ENCODE measurements at regions not wholly inside any gene's neighbourhood (a gene's known extent, or its start where the extent isn't known, plus 50 kb on each side); places are given as distances from the start of the nearest gene placed in this dataset.
A peak's percentile ranks its signal among the peaks of the same experiment; 100 is the strongest.

- Mint-ChIP-seq H3K4me3 (no peak overlapping the region), H3K9me3 (peaks cover 12% of the 10 kb centered on the region), H3K27me3 (ENCODE audit: low read depth) (no peaks in the 10 kb centered on the region), H3K27ac (no peak overlapping the region), H3K36me3 (ENCODE audit: low read depth) (peaks cover 6% of the 10 kb centered on the region), H3K4me1 (no peaks in the 10 kb centered on the region)
- no peak for TF ChIP-seq CTCF (IDR thresholded peaks at IDR 0.05; ENCODE audit: unreplicated experiment in 3 of 3)
Measured at GRCh38 chr2:7767902-7768301, 850.7 kb downstream of the RNF144A start.

- TF ChIP-seq CTCF (IDR thresholded peaks at IDR 0.05; ENCODE audit: unreplicated experiment in 3 of 3), result no peak
- H3K4me1 Mint-ChIP-seq, result no peaks in the 10 kb centered on the region
- no peaks in the 10 kb centered on the region for H3K9me3 Mint-ChIP-seq
- no peak overlapping the region for H3K27ac Mint-ChIP-seq
- H3K36me3 Mint-ChIP-seq (ENCODE audit: low read depth), result no peaks in the 10 kb centered on the region
- no peak overlapping the region for H3K4me3 Mint-ChIP-seq
- peaks cover 9% of the 10 kb centered on the region for H3K27me3 Mint-ChIP-seq (ENCODE audit: low read depth)
Measured at GRCh38 chr2:7771781-7772180, 854.6 kb downstream of the RNF144A start.

GRCh38 chr2:7773362-7774360 is 856.4 kb downstream of the RNF144A start:
- Mint-ChIP-seq H3K27me3 (ENCODE audit: low read depth) (peaks cover 9% of the 10 kb centered on the region), H3K27ac (no peak overlapping the region), H3K4me1 (no peaks in the 10 kb centered on the region), H3K9me3 (no peaks in the 10 kb centered on the region), H3K36me3 (ENCODE audit: low read depth) (no peaks in the 10 kb centered on the region), H3K4me3 (no peak overlapping the region)
- no peak for TF ChIP-seq CTCF (IDR thresholded peaks at IDR 0.05; ENCODE audit: unreplicated experiment in 3 of 3)

- no peaks in the 10 kb centered on the region for H3K9me3 Mint-ChIP-seq
- no peaks in the 10 kb centered on the region for H3K4me1 Mint-ChIP-seq
- no peaks in the 10 kb centered on the region for H3K36me3 Mint-ChIP-seq (ENCODE audit: low read depth)
- TF ChIP-seq CTCF (IDR thresholded peaks at IDR 0.05; ENCODE audit: unreplicated experiment in 3 of 3), result no peak
- H3K27ac Mint-ChIP-seq, result no peak overlapping the region
- H3K4me3 Mint-ChIP-seq, result no peak overlapping the region
- H3K27me3 Mint-ChIP-seq (ENCODE audit: low read depth), result peaks cover 9% of the 10 kb centered on the region
Measured at GRCh38 chr2:7774481-7774880, 857.3 kb downstream of the RNF144A start.

- no peaks in the 10 kb centered on the region for H3K36me3 Mint-ChIP-seq (ENCODE audit: low read depth)
- no peak for TF ChIP-seq CTCF (IDR thresholded peaks at IDR 0.05; ENCODE audit: unreplicated experiment in 3 of 3)
- no peak overlapping the region for H3K4me3 Mint-ChIP-seq
- peaks cover 9% of the 10 kb centered on the region for H3K27me3 Mint-ChIP-seq (ENCODE audit: low read depth)
- peaks cover 7% of the 10 kb centered on the region for H3K4me1 Mint-ChIP-seq
- peaks cover 4% of the 10 kb centered on the region for H3K9me3 Mint-ChIP-seq
- no peak overlapping the region for H3K27ac Mint-ChIP-seq
Measured at GRCh38 chr2:7777668-7778067, 860.5 kb downstream of the RNF144A start.

GRCh38 chr2:7780321-7780720 is 863.1 kb downstream of the RNF144A start:
- Mint-ChIP-seq H3K27me3 (ENCODE audit: low read depth) (peaks cover 9% of the 10 kb centered on the region), H3K4me3 (no peak overlapping the region), H3K9me3 (peaks cover 4% of the 10 kb centered on the region), H3K4me1 (peaks cover 7% of the 10 kb centered on the region), H3K27ac (peak overlapping the region in 2 of 3 experiments; percentile 11 to 37), H3K36me3 (ENCODE audit: low read depth) (no peaks in the 10 kb centered on the region)
- no peak for TF ChIP-seq CTCF (IDR thresholded peaks at IDR 0.05; ENCODE audit: unreplicated experiment in 3 of 3)

Measured in nephron (organoid).